IMR-90 (cell line): ENCODE measurements at regions not wholly inside any gene's neighbourhood (a gene's known extent, or its start where the extent isn't known, plus 50 kb on each side); places are given as distances from the start of the nearest gene placed in this dataset.

Experiments
- ATAC-seq: fragments of 200-7000 bp; cut with Tn5 transposase; 2 replicates; pipeline ENCODE4 v1.9.1; 2020; ENCODE audit warnings: low read depth, mild to moderate bottlenecking, moderate library complexity
- BruUV-seq: library from RNA; stranded (reverse); fragments of 400-500 nt; replicated peaks from 2 replicates; lab custom pipeline; 2021; lab: Mats Ljungman, UMichigan
- CTCF ChIA-PET: fragments of 300-600 bp; formaldehyde crosslinking; extraction: SDS; loops from one replicate; lab custom pipeline; 2021; ENCODE audit warnings: antibody characterized with exemption; lab: Yijun Ruan, JAX
- POLR2A ChIA-PET: fragments of 300-600 bp; sonication (Branson Sonifier 250); formaldehyde crosslinking; loops from one replicate; lab custom pipeline; 2022; ENCODE audit warnings: antibody characterized with exemption; ENCODE audit not compliant: unreplicated experiment; lab: Charles Lee
- DNase-seq: peaks from one replicate; pipeline ENCODE4 v3.0.0; 2013
- H2AFZ ChIP-seq: replicated peaks from 2 replicates; pipeline ENCODE3; 2013; ENCODE audit warnings: low read length, mild to moderate bottlenecking; ENCODE audit not compliant: poor library complexity
- H2AK5ac ChIP-seq: 2 replicates; pipeline ENCODE4 v1.6.1; 2013; ENCODE audit warnings: low read depth, low read length, inconsistent platforms
- H2AK9ac ChIP-seq: replicated peaks from 2 replicates; pipeline ENCODE3; 2013; ENCODE audit warnings: mild to moderate bottlenecking, low read depth, low read length, moderate library complexity; ENCODE audit not compliant: poor library complexity
- H2BK120ac ChIP-seq: 2 replicates; pipeline ENCODE4 v1.6.1; 2013; ENCODE audit warnings: low read depth, low read length, inconsistent platforms
- H2BK15ac ChIP-seq: 3 replicates; pipeline ENCODE4 v1.6.1; 2013; ENCODE audit warnings: low read depth, low read length, inconsistent platforms
- H2BK20ac ChIP-seq: 2 replicates; pipeline ENCODE4 v1.6.1; 2013; ENCODE audit warnings: low read depth, mild to moderate bottlenecking, inconsistent platforms, low read length, moderate library complexity
- H2BK5ac ChIP-seq: 2 replicates; pipeline ENCODE4 v1.6.1; 2013; ENCODE audit warnings: mild to moderate bottlenecking, low read depth, low read length, inconsistent platforms; ENCODE audit not compliant: poor library complexity, severe bottlenecking
- H3K14ac ChIP-seq: replicated peaks from 2 replicates; pipeline ENCODE4 v1.6.1; 2013; ENCODE audit warnings: low read depth, low read length, inconsistent platforms
- H3K18ac ChIP-seq: 2 replicates; pipeline ENCODE4 v1.6.1; 2013; ENCODE audit warnings: low read depth, low read length, control low read depth
- H3K23ac ChIP-seq: 2 replicates; pipeline ENCODE4 v1.6.1; 2013; ENCODE audit warnings: low read depth, low read length, inconsistent platforms
- H3K27ac ChIP-seq: 2 replicates; pipeline ENCODE4 v1.5.1; 2013; ENCODE audit warnings: mild to moderate bottlenecking, control low read depth, low read length; ENCODE audit not compliant: insufficient read depth
- H3K27me3 ChIP-seq: 2 replicates; pipeline ENCODE4 v1.6.1; 2013; ENCODE audit warnings: low read length; ENCODE audit not compliant: control insufficient read depth, insufficient read depth
- H3K36me3 ChIP-seq: 2 replicates; pipeline ENCODE4 v1.6.1; 2013; ENCODE audit warnings: low read length, mixed read lengths; ENCODE audit not compliant: control insufficient read depth, insufficient read depth
- H3K4ac ChIP-seq: 2 replicates; pipeline ENCODE4 v1.6.1; 2013; ENCODE audit warnings: low read depth, low read length, inconsistent platforms
- H3K4me1 ChIP-seq: 2 replicates; pipeline ENCODE4 v1.6.1; 2013; ENCODE audit warnings: low read length, mixed read lengths; ENCODE audit not compliant: control insufficient read depth, insufficient read depth
- H3K4me2 ChIP-seq: 2 replicates; pipeline ENCODE4 v1.6.1; 2013; ENCODE audit warnings: low read depth, mild to moderate bottlenecking, control low read depth, low read length, moderate library complexity
- H3K4me3 ChIP-seq: 2 replicates; pipeline ENCODE4 v1.5.1; 2013; ENCODE audit warnings: low read depth, mild to moderate bottlenecking, control low read depth, low read length, moderate library complexity; ENCODE audit not compliant: insufficient read depth
- H3K56ac ChIP-seq: 2 replicates; pipeline ENCODE4 v1.6.1; 2013; ENCODE audit warnings: low read length, inconsistent platforms; ENCODE audit not compliant: insufficient read depth; ENCODE audit errors: extremely low read depth
- H3K79me1 ChIP-seq, 2 experiments: 2 replicates each; pipeline ENCODE4 v1.6.1; 2013; ENCODE audit warnings: low read length in 2 of 2, inconsistent platforms in 1 of 2, low read depth in 1 of 2
- H3K9ac ChIP-seq: 2 replicates; pipeline ENCODE4 v1.6.1; 2013; ENCODE audit warnings: low read depth, low read length, control low read depth
- H3K9me1 ChIP-seq: 2 replicates; pipeline ENCODE4 v1.6.1; 2013; ENCODE audit warnings: low read length, inconsistent platforms; ENCODE audit not compliant: insufficient read depth
- H3K9me3 ChIP-seq: 2 replicates; pipeline ENCODE4 v1.6.1; 2013; ENCODE audit warnings: low read length; ENCODE audit not compliant: control insufficient read depth, insufficient read depth
- H4K20me1 ChIP-seq: 2 replicates; pipeline ENCODE4 v1.6.1; 2013; ENCODE audit warnings: low read length, inconsistent platforms; ENCODE audit not compliant: insufficient read depth
- H4K5ac ChIP-seq: 2 replicates; pipeline ENCODE4 v1.6.1; 2013; ENCODE audit warnings: mild to moderate bottlenecking, low read depth, low read length, control low read depth
- H4K8ac ChIP-seq, 2 experiments: 2 replicates each; pipeline ENCODE4 v1.6.1; 2013; ENCODE audit warnings: low read depth in 2 of 2, low read length in 2 of 2, control low read depth in 1 of 2, inconsistent platforms in 1 of 2
- H4K91ac ChIP-seq: 2 replicates; pipeline ENCODE4 v1.6.1; 2013; ENCODE audit warnings: low read depth, low read length, inconsistent platforms; ENCODE audit not compliant: insufficient read depth
- BHLHE40 ChIP-seq: fragments of 150-350 bp; IDR thresholded peaks from 2 replicates; pipeline ENCODE4 v1.6.1; 2016; ENCODE audit warnings: mild to moderate bottlenecking, low read depth, low read length
- CEBPB ChIP-seq: IDR thresholded peaks from 2 replicates; pipeline ENCODE4 v1.6.1; 2012; ENCODE audit warnings: low read depth, low read length, improper control_type of control experiment
- CHD1 ChIP-seq: IDR thresholded peaks from 2 replicates; pipeline ENCODE4 v1.6.1; 2012; ENCODE audit warnings: low read depth, low read length, improper control_type of control experiment
- ELK1 ChIP-seq: fragments of 150-350 bp; IDR thresholded peaks from 2 replicates; pipeline ENCODE4 v1.6.1; 2016; ENCODE audit warnings: low read depth, mild to moderate bottlenecking, low read length, moderate library complexity, borderline replicate concordance
- FOS ChIP-seq: fragments of 150-350 bp; IDR thresholded peaks from 2 replicates; pipeline ENCODE4 v1.6.1; 2016; ENCODE audit warnings: low read depth, low read length
- MAFK ChIP-seq: IDR thresholded peaks from 2 replicates; pipeline ENCODE4 v1.6.1; 2012; ENCODE audit warnings: low read depth, low read length, improper control_type of control experiment
- MAZ ChIP-seq: IDR thresholded peaks from 2 replicates; pipeline ENCODE4 v1.6.1; 2012; ENCODE audit warnings: low read depth, mild to moderate bottlenecking, low read length, improper control_type of control experiment, moderate library complexity, borderline replicate concordance
- MXI1 ChIP-seq: IDR thresholded peaks from 2 replicates; pipeline ENCODE4 v1.6.1; 2012; ENCODE audit warnings: low read depth, mild to moderate bottlenecking, low read length, moderate library complexity, borderline replicate concordance
- NFE2L2 ChIP-seq: fragments of 150-350 bp; IDR thresholded peaks from 2 replicates; pipeline ENCODE4 v1.6.1; 2016; ENCODE audit warnings: low read depth, mild to moderate bottlenecking, low read length
- POLR2A ChIP-seq: IDR thresholded peaks from 2 replicates; pipeline ENCODE4 v1.6.1; 2012; ENCODE audit warnings: mild to moderate bottlenecking, low read depth, low read length
- RAD21 ChIP-seq: IDR thresholded peaks from 2 replicates; pipeline ENCODE4 v1.6.1; 2012; ENCODE audit warnings: low read length, improper control_type of control experiment
- RCOR1 ChIP-seq: IDR thresholded peaks from 2 replicates; pipeline ENCODE4 v1.6.1; 2012; ENCODE audit warnings: mild to moderate bottlenecking, low read length, improper control_type of control experiment; ENCODE audit not compliant: insufficient replicate concordance
- RFX5 ChIP-seq: IDR thresholded peaks from 2 replicates; pipeline ENCODE4 v1.8.0; 2012; ENCODE audit warnings: low read depth, mild to moderate bottlenecking, low read length, moderate library complexity
- SMC3 ChIP-seq: fragments of 150-350 bp; IDR thresholded peaks from 2 replicates; pipeline ENCODE4 v1.6.1; 2016; ENCODE audit warnings: low read depth, mild to moderate bottlenecking, antibody characterized with exemption, low read length, moderate library complexity
- USF2 ChIP-seq: fragments of 150-350 bp; IDR thresholded peaks from 2 replicates; pipeline ENCODE4 v1.6.1; 2017; ENCODE audit warnings: mild to moderate bottlenecking, antibody characterized with exemption, low read length, low read depth
- WGBS, 2 experiments: methylation state at CpG; one replicate each; pipeline versions ENCODE4 v1.1.5 to v1.1.7; 2013; ENCODE audit warnings: missing lambda C conversion rate in 2 of 2; ENCODE audit not compliant: insufficient read length in 1 of 2; ENCODE audit errors: extremely low coverage in 2 of 2; 5-methylcytosine and 5-hydroxymethylcytosine counted together
- dilution Hi-C: fragments of 300-500 bp; cut with HindIII; formaldehyde crosslinking; loops from one replicate; pipeline ENCODE4 v1.14.3; 2018; ENCODE audit warnings: low sequenced_read_pairs; ENCODE audit not compliant: unreplicated experiment
- in situ Hi-C: fragments of 300-500 bp; cut with MboI; formaldehyde crosslinking; loops from 3 replicates; pipeline ENCODE4 v1.14.3; 2019; ENCODE audit warnings: low sequenced_read_pairs, inconsistent platforms, mixed read lengths
- intact Hi-C: fragments of 100-400 bp; cut with micrococcal nuclease; formaldehyde crosslinking; loops from 2 replicates; pipeline ENCODE4 v1.10.0; 2022
- TF ChIP-seq, protein P1 (sequence below): conservative IDR thresholded peaks from 2 replicates; pipeline ENCODE4 v1.5.1; 2012; ENCODE audit warnings: mild to moderate bottlenecking, low read depth, low read length, improper control_type of control experiment

- Histone ChIP-seq H2BK20ac (no peak overlapping the region), H3K9me1 (no peaks in the 10 kb centered on the region), H4K8ac (no peak overlapping the region), H3K4ac (no peak overlapping the region), H3K27ac (no peak overlapping the region), H3K9ac (no peak overlapping the region), H3K4me1 (no peaks in the 10 kb centered on the region), H3K23ac (no peak overlapping the region), H3K56ac (no peak overlapping the region), H3K4me2 (no peak overlapping the region), H3K9me3 (peaks cover 44% of the 10 kb centered on the region), H2AFZ (no peak overlapping the region), H3K36me3 (no peaks in the 10 kb centered on the region), H4K5ac (no peak overlapping the region), H2BK120ac (no peak overlapping the region), H2BK5ac (no peak overlapping the region), H3K14ac (no peak overlapping the region), H4K91ac (no peak overlapping the region), H2AK5ac (no peak overlapping the region), H2BK15ac (no peak overlapping the region), H3K18ac (no peak overlapping the region), H3K4me3 (no peak overlapping the region), H2AK9ac (no peak overlapping the region), H4K20me1 (no peaks in the 10 kb centered on the region), H3K79me1 (no peaks in the 10 kb centered on the region), H3K27me3 (no peaks in the 10 kb centered on the region)
- 40% methylated on average over 3 of the region's 11 CpGs; no CpG with 5 or more reads in 1 of the 2 experiments for WGBS, 2 experiments
- DNase-seq (no peak), ATAC-seq (no peak)
- TF ChIP-seq, protein P1, sequence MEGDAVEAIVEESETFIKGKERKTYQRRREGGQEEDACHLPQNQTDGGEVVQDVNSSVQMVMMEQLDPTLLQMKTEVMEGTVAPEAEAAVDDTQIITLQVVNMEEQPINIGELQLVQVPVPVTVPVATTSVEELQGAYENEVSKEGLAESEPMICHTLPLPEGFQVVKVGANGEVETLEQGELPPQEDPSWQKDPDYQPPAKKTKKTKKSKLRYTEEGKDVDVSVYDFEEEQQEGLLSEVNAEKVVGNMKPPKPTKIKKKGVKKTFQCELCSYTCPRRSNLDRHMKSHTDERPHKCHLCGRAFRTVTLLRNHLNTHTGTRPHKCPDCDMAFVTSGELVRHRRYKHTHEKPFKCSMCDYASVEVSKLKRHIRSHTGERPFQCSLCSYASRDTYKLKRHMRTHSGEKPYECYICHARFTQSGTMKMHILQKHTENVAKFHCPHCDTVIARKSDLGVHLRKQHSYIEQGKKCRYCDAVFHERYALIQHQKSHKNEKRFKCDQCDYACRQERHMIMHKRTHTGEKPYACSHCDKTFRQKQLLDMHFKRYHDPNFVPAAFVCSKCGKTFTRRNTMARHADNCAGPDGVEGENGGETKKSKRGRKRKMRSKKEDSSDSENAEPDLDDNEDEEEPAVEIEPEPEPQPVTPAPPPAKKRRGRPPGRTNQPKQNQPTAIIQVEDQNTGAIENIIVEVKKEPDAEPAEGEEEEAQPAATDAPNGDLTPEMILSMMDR, result no peak
- TF ChIP-seq CEBPB (no peak), MXI1 (no peak), MAFK (no peak), RFX5 (no peak), NFE2L2 (no peak), ELK1 (no peak), SMC3 (no peak), CHD1 (no peak), BHLHE40 (no peak), RCOR1 (no peak), MAZ (no peak), FOS (no peak), USF2 (no peak), POLR2A (no peak), RAD21 (no peak)
- dilution Hi-C loops (no loop called here), intact Hi-C loops (no loop called here), in situ Hi-C loops (no loop called here)
- ChIA-PET POLR2A (no interaction called here), CTCF (no interaction called here)
- BruUV-seq, result no TSS peak
Measured at GRCh38 chr5:6108981-6109825, 269.1 kb downstream of the MED10 start.
